Cardiac fibroblast (primary cell): ENCODE measurements at regions not wholly inside any gene's neighbourhood (a gene's known extent, or its start where the extent isn't known, plus 50 kb on each side); places are given as distances from the start of the nearest gene placed in this dataset.

Source experiments
- DNase-seq, 2 donors: peaks; one replicate each; pipeline versions ENCODE4 v3.0.0 to v3.0.0-alpha.2; 2010; ENCODE audit warnings: low read depth in 2 of 2
- H3K4me3 ChIP-seq, 2 donors: replicated peaks in 1 of 2; 1 replicate in 1 of 2; 2 replicates in 1 of 2; pipeline ENCODE4 v1.5.1; 2011; ENCODE audit warnings: low read depth in 2 of 2, low read length in 2 of 2, mild to moderate bottlenecking in 2 of 2, moderate library complexity in 1 of 2
- CTCF ChIP-seq: IDR thresholded peaks from one replicate; pipeline ENCODE4 v1.5.1; 2011; ENCODE audit warnings: low read depth, mild to moderate bottlenecking, low read length, inconsistent platforms

- peak in 1 of 2 donors; percentile 42 for DNase-seq
- TF ChIP-seq CTCF = no peak
- H3K4me3 ChIP-seq = no peak overlapping the region
Observed at GRCh38 chr10:88194041-88194887, 330.8 kb downstream of the PTEN start.

GRCh38 chr10:88194961-88195367 is 331.5 kb downstream of the PTEN start:
- DNase-seq = no peak
- no peak for TF ChIP-seq CTCF
- no peak overlapping the region for H3K4me3 ChIP-seq

GRCh38 chr10:88195841-88196240 is 332.4 kb downstream of the PTEN start:
- DNase-seq = no peak
- H3K4me3 ChIP-seq = no peak overlapping the region
- TF ChIP-seq CTCF = no peak

- TF ChIP-seq CTCF = no peak
- H3K4me3 ChIP-seq = no peak overlapping the region
- peak in 1 of 2 donors; percentile 13 for DNase-seq
Observed at GRCh38 chr10:88196291-88196690, 332.9 kb downstream of the PTEN start.

GRCh38 chr10:88198023-88198422 is 334.6 kb downstream of the PTEN start:
- TF ChIP-seq CTCF = no peak
- H3K4me3 ChIP-seq = no peak overlapping the region
- no peak for DNase-seq

GRCh38 chr10:88200312-88201032 is 337.0 kb downstream of the PTEN start:
- TF ChIP-seq CTCF = no peak
- DNase-seq = peak in 1 of 2 donors; percentile 62
- H3K4me3 ChIP-seq = no peak overlapping the region
